GM19468 (cell line): ENCODE measurements at regions not wholly inside any gene's neighbourhood (a gene's known extent, or its start where the extent isn't known, plus 50 kb on each side); places are given as distances from the start of the nearest gene placed in this dataset.
"Not testable (repeated sequence)": the region's sequence is repeated elsewhere in the genome, so short reads cannot be mapped to it uniquely, and the experiment has no call there.

ENCODE experiments used
- ATAC-seq: cut with Tn5 transposase; IDR thresholded peaks from one replicate; pipeline ENCODE4 v1.9.1; 2021; ENCODE audit warnings: mild to moderate bottlenecking, moderate library complexity, moderate number of reproducible peaks; ENCODE audit not compliant: unreplicated experiment; ENCODE audit errors: extremely low read depth

GRCh38 chr5:162209005-162209605 is 141.5 kb downstream of the GABRG2 start:
- peak; percentile 55 for ATAC-seq

- ATAC-seq: no peak
Observed at GRCh38 chr5:162214551-162214950, 147.0 kb downstream of the GABRG2 start.

- ATAC-seq: no peak
Observed at GRCh38 chr5:162217037-162217436, 149.5 kb downstream of the GABRG2 start.

GRCh38 chr5:162221910-162222309 is 154.3 kb downstream of the GABRG2 start:
- ATAC-seq: no peak

- ATAC-seq: no peak
Observed at GRCh38 chr5:162227075-162227474, 159.5 kb downstream of the GABRG2 start.

GRCh38 chr5:162230348-162230747 is 162.8 kb downstream of the GABRG2 start:
- ATAC-seq: no peak

GRCh38 chr5:162231522-162231921 is 163.9 kb downstream of the GABRG2 start:
- ATAC-seq: no peak

GRCh38 chr5:162240734-162241133 is 173.2 kb downstream of the GABRG2 start:
- no peak for ATAC-seq

GRCh38 chr5:162242416-162242815 is 174.8 kb downstream of the GABRG2 start:
- ATAC-seq: no peak

GRCh38 chr5:162243651-162244050 is 176.1 kb downstream of the GABRG2 start:
- ATAC-seq: no peak

- ATAC-seq: no peak
Observed at GRCh38 chr5:162248107-162248713, 180.6 kb downstream of the GABRG2 start.

- ATAC-seq: no peak
Observed at GRCh38 chr5:162256711-162257110, 189.1 kb downstream of the GABRG2 start.

- no peak for ATAC-seq
Observed at GRCh38 chr5:162268694-162269481, 201.3 kb downstream of the GABRG2 start.

- ATAC-seq: no peak
Observed at GRCh38 chr5:162272417-162272816, 204.8 kb downstream of the GABRG2 start.

- no peak for ATAC-seq
Observed at GRCh38 chr5:162274679-162275078, 207.1 kb downstream of the GABRG2 start.

GRCh38 chr5:162275387-162275786 is 207.8 kb downstream of the GABRG2 start:
- ATAC-seq: not testable (repeated sequence)

GRCh38 chr5:162282191-162282590 is 214.6 kb downstream of the GABRG2 start:
- ATAC-seq: no peak

- no peak for ATAC-seq
Observed at GRCh38 chr5:162283609-162284008, 216.0 kb downstream of the GABRG2 start.

GRCh38 chr5:162288647-162289296 is 221.2 kb downstream of the GABRG2 start:
- no peak for ATAC-seq

- ATAC-seq: no peak
Observed at GRCh38 chr5:162289489-162289888, 221.9 kb downstream of the GABRG2 start.

- ATAC-seq: no peak
Observed at GRCh38 chr5:162299793-162300192, 232.2 kb downstream of the GABRG2 start.
